DOHH2 (cell line): ENCODE measurements at regions not wholly inside any gene's neighbourhood (a gene's known extent, or its start where the extent isn't known, plus 50 kb on each side); places are given as distances from the start of the nearest gene placed in this dataset.

Source experiments
- H3F3A ChIP-seq: fragments of 200-600 bp; sonication (generic), shearing (Covaris generic); 2 replicates; pipeline ENCODE4 v1.6.0; 2016; ENCODE audit warnings: antibody characterized with exemption, mild to moderate bottlenecking; ENCODE audit not compliant: control insufficient read depth, insufficient read depth
- H3K27ac ChIP-seq: fragments of 200-600 bp; sonication (generic); 2 replicates; pipeline ENCODE4 v1.5.1; 2014; ENCODE audit warnings: low read depth, mild to moderate bottlenecking, low read length, moderate library complexity
- H3K27me3 ChIP-seq: fragments of 200-600 bp; sonication (generic); 2 replicates; pipeline ENCODE4 v1.6.1; 2014; ENCODE audit warnings: mild to moderate bottlenecking, low read length, mixed read lengths; ENCODE audit not compliant: control insufficient read depth
- H3K36me3 ChIP-seq: fragments of 200-600 bp; sonication (generic); 2 replicates; pipeline ENCODE4 v1.6.1; 2014; ENCODE audit warnings: mild to moderate bottlenecking, low read length, moderate library complexity, mixed read lengths; ENCODE audit not compliant: control insufficient read depth
- H3K4me1 ChIP-seq: fragments of 200-600 bp; sonication (generic); 2 replicates; pipeline ENCODE4 v1.6.1; 2014; ENCODE audit warnings: mild to moderate bottlenecking, low read length, mixed read lengths; ENCODE audit not compliant: control insufficient read depth
- H3K4me2 ChIP-seq: fragments of 200-600 bp; sonication (generic); 2 replicates; pipeline ENCODE4 v1.6.0; 2014; ENCODE audit warnings: mild to moderate bottlenecking, low read length, moderate library complexity
- H3K4me3 ChIP-seq: fragments of 200-600 bp; sonication (generic); 2 replicates; pipeline ENCODE4 v1.5.1; 2014; ENCODE audit warnings: mild to moderate bottlenecking, low read length, mixed read lengths
- H3K79me2 ChIP-seq: fragments of 200-600 bp; sonication (generic); 2 replicates; pipeline ENCODE4 v1.6.1; 2014; ENCODE audit warnings: mild to moderate bottlenecking, low read length, mixed read lengths; ENCODE audit not compliant: control insufficient read depth
- H3K9me2 ChIP-seq: fragments of 200-600 bp; sonication (generic); replicated peaks from 2 replicates; pipeline ENCODE4 v1.6.1; 2014; ENCODE audit warnings: mild to moderate bottlenecking, low read length, mixed read lengths; ENCODE audit not compliant: control insufficient read depth
- H3K9me3 ChIP-seq: fragments of 200-600 bp; sonication (generic); 2 replicates; pipeline ENCODE4 v1.6.1; 2014; ENCODE audit warnings: antibody characterized with exemption, low read length, mixed read lengths; ENCODE audit not compliant: control insufficient read depth, insufficient read depth
- H4K20me1 ChIP-seq: fragments of 200-600 bp; sonication (generic); 2 replicates; pipeline ENCODE4 v1.6.0; 2014; ENCODE audit warnings: low read depth, mild to moderate bottlenecking, antibody characterized with exemption, low read length, moderate library complexity; ENCODE audit not compliant: control insufficient read depth, insufficient read depth
- EZH2phosphoT487 ChIP-seq: fragments of 200-600 bp; sonication (generic); IDR thresholded peaks from 2 replicates; pipeline ENCODE4 v1.6.1; 2017; ENCODE audit warnings: borderline replicate concordance, mild to moderate bottlenecking, antibody characterized with exemption, low read length, moderate library complexity, mixed read lengths
- TF ChIP-seq, protein P1 (sequence below): fragments of 200-600 bp; sonication (generic); IDR thresholded peaks from one replicate; pipeline ENCODE4 v1.5.1; 2014; ENCODE audit warnings: antibody characterized with exemption, mild to moderate bottlenecking, low read depth, low read length; ENCODE audit not compliant: poor library complexity, severe bottlenecking

DNA sequence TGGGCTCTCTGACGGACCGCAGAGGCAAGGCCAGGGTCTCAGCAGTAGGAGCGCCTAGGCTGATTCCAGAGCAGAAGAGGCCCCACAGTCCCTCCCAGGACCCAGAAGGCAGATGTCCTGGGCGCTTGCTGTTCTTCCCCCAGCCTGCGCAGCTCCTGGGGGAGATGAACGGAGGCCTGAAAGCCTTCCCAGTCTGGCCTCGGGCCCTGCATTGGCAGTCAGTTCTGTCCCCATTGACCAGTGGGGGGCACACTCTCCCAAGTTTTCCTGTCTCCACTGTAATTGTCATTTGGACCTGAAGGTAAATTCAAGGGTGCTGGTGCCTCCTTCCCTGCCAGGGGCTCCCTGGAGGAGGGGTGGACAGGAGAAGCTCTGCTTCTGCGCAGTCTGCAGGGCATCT is 345.7 kb downstream of the CYP26B1 start:
- Histone ChIP-seq H3K27me3 (no peaks in the 10 kb centered on the region), H3K4me1 (no peaks in the 10 kb centered on the region), H3K36me3 (no peaks in the 10 kb centered on the region), H3K9me3 (no peaks in the 10 kb centered on the region), H3F3A (no peaks in the 10 kb centered on the region), H3K27ac (no peak overlapping the region), H3K4me3 (no peak overlapping the region), H3K4me2 (no peak overlapping the region), H3K9me2 (no peaks in the 10 kb centered on the region), H4K20me1 (no peaks in the 10 kb centered on the region), H3K79me2 (no peaks in the 10 kb centered on the region)
- TF ChIP-seq EZH2phosphoT487 = no peak
- TF ChIP-seq, protein P1, sequence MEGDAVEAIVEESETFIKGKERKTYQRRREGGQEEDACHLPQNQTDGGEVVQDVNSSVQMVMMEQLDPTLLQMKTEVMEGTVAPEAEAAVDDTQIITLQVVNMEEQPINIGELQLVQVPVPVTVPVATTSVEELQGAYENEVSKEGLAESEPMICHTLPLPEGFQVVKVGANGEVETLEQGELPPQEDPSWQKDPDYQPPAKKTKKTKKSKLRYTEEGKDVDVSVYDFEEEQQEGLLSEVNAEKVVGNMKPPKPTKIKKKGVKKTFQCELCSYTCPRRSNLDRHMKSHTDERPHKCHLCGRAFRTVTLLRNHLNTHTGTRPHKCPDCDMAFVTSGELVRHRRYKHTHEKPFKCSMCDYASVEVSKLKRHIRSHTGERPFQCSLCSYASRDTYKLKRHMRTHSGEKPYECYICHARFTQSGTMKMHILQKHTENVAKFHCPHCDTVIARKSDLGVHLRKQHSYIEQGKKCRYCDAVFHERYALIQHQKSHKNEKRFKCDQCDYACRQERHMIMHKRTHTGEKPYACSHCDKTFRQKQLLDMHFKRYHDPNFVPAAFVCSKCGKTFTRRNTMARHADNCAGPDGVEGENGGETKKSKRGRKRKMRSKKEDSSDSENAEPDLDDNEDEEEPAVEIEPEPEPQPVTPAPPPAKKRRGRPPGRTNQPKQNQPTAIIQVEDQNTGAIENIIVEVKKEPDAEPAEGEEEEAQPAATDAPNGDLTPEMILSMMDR = no peak

DNA sequence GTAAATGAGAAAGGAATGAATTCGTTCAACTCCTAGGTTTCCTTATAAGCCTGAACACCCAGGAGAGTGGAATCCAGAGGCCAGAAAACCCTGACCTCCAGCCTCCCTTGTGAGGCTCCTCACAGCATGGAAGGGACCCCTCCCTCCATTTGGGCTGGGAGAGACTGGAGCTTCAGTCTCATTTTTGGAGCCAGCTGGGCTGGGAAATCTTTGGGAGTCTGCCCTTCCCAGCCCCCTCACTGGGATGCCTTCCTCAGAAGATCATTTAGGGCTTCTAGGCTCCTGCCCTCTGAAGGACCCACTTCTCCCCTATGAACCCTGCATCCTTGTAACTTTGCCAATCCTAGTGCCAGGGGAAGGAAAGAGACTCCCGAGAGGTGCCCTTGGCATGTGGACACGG is 346.1 kb downstream of the CYP26B1 start:
- TF ChIP-seq, protein P1 = no peak
- TF ChIP-seq EZH2phosphoT487 = no peak

DNA sequence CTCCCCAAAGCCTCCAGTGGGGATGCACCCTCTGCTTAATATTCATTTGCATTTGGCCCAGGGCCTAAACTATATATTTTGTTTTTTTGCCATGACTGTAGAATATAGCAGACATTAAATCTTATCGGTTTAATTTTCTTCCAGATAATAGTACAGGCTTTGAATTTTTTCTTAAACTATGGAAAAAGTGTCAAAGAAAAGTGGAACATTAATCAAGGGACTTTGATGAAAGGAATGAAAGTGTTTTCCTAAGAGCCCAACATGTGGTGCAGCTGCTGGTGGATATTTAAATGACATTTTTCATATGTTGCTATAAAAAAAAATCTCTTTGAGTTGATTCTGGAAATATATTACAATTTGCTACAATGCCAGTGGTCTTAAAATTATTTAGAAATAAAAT is 346.8 kb downstream of the CYP26B1 start:
- H3K4me1 ChIP-seq = no peaks in the 10 kb centered on the region
- no peak overlapping the region for H3K4me3 ChIP-seq
- H3K4me2 ChIP-seq = no peak overlapping the region
- no peaks in the 10 kb centered on the region for H3K79me2 ChIP-seq
- H3K9me3 ChIP-seq = no peaks in the 10 kb centered on the region
- H3K9me2 ChIP-seq = no peaks in the 10 kb centered on the region
- H3K27me3 ChIP-seq = no peaks in the 10 kb centered on the region
- no peaks in the 10 kb centered on the region for H3K36me3 ChIP-seq
- H3F3A ChIP-seq = no peaks in the 10 kb centered on the region
- TF ChIP-seq, protein P1 = no peak
- TF ChIP-seq EZH2phosphoT487 = no peak
- H4K20me1 ChIP-seq = no peaks in the 10 kb centered on the region
- H3K27ac ChIP-seq = no peak overlapping the region

More for the DNA sequence above, 346.1 kb downstream of the CYP26B1 start:
- no peaks in the 10 kb centered on the region for H3K27me3 ChIP-seq
- H3K27ac ChIP-seq = no peak overlapping the region
- no peaks in the 10 kb centered on the region for H3K9me3 ChIP-seq
- H3K79me2 ChIP-seq = no peaks in the 10 kb centered on the region
- no peaks in the 10 kb centered on the region for H3K4me1 ChIP-seq
- no peaks in the 10 kb centered on the region for H3F3A ChIP-seq
- no peak overlapping the region for H3K4me2 ChIP-seq
- H4K20me1 ChIP-seq = no peaks in the 10 kb centered on the region
- no peaks in the 10 kb centered on the region for H3K36me3 ChIP-seq
- H3K9me2 ChIP-seq = no peaks in the 10 kb centered on the region
- H3K4me3 ChIP-seq = no peak overlapping the region
